Activated CD4-positive, alpha-beta T cell treated with anti-CD3 and anti-CD28 coated beads, Interleukin-2, Interleukin-4, amounts not matched to agents 100 ng/mL and 50 ng/mL, durations not matched to agents 16 hours and 8 hours (primary cell): ENCODE measurements at regions not wholly inside any gene's neighbourhood (a gene's known extent, or its start where the extent isn't known, plus 50 kb on each side); places are given as distances from the start of the nearest gene placed in this dataset.

Experiments
- DNase-seq: peaks from one replicate; pipeline ENCODE4 v3.0.0-alpha.2; 2020; ENCODE audit warnings: low spot score

DNA sequence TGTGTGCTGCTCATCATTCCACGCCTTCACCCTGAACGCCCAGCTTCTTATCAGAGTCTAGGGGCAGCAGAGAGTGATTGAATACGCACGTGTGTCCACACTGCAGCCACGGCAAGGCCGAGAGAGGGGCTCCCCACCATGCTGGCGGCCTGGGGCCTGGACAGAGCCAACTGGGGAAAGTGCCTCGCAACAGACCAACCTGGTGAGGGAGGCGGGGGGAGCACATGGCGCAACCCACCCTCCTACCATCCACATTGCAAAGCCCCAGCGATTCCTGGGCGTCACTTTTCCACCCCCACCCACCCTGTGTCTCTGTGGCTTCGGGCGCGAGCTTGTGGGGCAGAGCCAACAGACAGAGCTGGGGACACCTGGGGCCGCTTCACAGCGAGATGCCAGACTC is 66.4 kb upstream of the DUSP22 start:
- no peak for DNase-seq

DNA sequence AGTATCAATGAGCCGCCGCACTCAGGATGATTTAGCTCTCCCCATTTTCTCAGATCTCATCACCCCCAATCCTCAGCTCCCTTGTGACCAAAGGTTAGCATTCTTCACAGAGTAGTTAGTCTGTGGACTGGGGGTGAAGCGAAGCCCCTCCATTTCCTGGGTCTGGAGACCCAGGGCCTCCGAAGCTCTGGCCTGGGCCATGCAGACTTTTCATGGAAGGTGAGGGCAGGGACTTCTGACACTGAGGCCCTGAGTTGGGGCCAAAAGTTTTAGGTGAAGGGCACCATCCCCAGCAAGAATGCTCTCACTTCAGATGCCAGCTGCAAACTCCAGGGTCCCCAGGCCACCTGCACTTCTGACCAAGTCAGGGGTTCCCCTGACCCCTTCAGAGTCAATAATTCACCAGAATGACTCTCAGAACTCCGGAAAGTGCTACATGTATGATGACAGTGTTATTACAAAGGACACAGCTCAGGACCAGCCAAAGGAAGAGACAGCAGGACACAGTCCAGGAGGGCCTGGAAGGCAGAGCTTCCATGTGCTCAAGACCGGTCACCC is 65.7 kb upstream of the DUSP22 start:
- DNase-seq: no peak

DNA sequence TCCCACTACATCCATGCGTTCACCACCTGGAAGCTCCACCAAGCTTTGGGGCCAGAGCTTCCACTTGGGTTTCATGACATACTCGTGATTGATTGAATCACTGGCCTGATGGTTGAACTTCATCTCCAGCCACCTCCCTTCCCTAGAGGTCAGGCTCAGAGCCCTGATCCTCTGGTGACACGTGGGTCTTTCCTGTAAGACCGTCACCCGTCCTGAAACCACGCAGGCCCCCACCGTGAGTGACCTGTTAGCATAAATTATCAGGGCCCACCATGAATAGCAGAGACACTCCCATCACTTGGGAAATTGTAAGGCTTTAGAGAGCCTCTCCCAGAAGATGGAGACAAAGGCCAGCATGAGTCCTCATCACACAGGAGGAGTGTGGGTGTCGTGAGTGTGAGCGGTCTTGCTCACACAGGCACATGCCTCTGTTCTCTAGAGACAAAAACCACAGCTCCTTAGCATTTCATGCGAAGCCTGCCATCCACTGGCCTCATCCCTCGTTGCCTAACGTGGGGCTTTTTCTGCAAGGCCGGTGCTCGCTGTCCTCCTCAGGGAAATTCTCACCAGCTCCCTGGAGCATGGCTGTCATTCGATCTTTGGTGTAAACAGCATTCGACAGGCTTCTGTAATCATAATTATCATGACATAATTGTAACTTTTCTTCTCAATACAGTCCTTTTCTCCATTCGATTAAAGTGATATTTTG is 65.1 kb upstream of the DUSP22 start:
- DNase-seq: no peak

DNA sequence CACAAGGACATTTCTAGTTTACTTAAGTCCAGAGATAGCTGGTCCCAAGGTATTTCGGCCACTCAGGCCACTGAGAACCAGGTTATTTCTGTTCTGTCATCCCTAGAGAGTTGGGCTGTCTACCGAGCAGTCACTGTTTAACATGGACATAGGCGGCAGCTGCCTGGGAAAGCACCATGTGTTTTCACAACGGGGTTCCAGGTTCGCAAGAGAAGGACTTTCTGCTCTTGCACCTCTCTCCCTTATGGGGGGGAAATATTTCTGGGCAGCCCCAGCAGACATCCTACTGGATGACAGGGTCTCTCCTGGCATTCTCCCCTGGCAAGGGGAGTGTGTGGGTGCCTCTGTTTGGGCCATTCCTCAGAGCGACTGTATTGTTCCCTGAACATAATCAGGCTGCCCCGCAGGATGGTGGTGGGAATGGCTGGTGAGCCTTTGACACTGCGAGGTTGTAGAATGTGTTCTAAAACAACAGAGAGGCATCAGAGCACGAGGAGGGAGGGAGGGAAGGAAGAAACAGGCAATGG is 64.4 kb upstream of the DUSP22 start:
- no peak for DNase-seq

DNA sequence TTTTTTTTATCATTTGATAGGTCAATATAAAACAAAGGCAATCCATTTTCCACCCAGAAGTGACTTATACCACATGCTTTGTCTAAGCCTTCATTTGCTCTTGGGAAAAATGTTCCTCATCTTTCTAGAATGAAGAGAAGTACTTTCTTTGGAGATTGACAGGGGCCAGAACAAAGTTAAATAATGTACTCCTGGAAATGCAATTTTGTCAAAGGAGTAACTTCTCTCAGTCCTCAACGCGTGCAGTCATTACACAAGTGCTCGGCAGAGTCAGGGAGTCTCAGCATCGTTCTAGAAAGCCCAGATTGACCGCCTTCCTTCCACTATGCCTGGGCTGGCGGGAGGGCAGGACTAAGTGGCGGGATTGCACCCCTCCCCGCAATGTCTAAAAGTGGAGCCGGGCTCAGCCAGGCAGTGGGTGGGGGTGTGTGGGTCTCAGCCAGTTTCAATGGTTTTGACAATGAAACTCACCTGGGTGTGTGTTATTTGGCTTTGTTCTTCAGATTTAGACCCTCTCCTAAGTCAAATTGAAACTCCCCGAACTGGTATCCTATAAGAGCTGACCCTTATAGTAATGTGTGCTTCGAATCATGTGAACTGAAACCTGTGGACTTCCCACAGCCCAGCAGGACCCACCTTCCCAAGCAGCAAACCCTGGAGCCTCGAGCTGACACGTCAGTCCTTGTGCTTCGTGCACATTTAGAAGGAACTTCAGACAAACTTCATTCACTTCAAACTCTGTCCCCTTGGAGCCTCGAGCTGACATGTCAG is 63.2 kb upstream of the DUSP22 start:
- DNase-seq: no peak

DNA sequence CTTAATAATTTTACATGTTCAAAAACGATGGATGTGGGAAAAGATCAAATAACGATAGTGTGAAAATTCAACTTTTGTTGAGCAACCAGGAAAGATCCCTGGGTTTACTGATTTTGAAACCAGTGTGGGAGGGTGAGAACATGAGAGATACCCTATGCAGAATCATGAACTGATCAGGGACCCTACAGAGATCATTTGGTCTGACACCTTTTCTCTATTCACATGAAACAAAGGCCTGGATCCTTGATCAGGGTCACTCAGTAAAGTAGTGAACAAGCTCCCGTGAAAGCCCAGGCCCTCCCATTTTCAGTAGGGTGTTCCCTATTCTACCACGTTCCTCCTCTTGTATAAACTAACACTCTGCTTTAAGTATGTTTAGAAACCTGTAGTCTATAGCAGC is 60.5 kb upstream of the DUSP22 start:
- peak; percentile 59 for DNase-seq

DNA sequence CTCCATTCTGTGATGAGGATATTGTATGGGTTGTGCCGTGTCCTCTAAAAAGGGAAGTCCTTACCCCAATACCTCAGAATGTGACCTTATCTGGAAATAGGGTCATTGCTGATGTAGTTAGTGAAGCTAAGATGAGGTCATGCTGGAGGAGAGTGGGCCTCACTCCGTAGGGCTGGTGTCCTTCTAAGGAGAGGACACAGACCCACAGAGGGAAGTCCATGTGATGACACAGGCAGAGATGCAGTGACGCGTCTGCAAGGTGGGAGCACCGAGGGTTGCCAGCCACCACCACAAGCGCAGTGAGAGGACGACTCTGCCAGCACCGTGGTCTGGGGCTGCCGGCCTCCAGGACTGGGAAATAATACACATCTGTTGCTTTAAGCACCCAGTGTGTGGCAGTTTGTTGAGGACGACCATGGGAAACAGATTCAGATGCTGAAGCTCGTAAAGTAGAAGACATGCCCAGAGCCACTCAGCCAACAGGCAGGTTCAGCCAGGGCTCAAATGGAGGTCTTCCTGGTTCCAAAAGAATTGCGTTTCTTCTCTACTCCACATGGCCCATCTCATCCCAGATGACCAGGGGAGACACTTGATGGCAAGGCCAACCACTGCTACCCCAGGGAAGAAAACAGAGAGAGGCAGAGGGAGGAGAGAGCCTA is 59.2 kb upstream of the DUSP22 start:
- no peak for DNase-seq

DNA sequence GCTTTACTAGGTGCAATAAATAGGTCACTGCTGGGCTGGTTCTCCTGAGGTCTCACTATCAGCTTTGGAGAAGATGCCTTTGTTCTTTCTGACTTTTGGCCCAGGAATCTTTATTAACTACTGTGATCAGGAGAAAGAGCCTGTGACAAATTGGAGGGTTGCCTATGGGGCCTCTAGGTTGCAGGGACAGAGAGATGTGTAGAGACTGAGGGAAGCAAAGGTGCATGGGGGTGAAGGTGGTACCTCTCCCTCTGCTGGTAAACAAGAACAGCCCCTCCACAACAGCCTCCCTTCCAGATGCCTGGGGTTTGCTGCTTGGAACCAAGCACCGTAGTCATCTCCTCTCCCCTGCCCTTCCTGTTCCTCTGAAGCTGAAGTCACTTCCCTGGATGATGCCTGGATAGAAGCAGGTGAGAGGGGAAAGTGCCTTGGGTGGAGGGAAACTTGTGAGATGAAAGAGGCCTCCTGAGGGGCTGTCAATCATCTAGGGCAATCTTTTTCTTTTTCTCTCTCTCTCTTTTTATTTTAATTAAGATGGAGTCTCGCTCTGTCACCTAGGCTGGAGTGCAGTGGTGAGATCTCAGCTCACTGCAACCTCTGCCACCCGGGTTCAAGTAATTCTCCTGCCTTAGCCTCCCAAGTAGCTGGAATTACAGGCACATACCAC is 57.4 kb upstream of the DUSP22 start:
- no peak for DNase-seq

DNA sequence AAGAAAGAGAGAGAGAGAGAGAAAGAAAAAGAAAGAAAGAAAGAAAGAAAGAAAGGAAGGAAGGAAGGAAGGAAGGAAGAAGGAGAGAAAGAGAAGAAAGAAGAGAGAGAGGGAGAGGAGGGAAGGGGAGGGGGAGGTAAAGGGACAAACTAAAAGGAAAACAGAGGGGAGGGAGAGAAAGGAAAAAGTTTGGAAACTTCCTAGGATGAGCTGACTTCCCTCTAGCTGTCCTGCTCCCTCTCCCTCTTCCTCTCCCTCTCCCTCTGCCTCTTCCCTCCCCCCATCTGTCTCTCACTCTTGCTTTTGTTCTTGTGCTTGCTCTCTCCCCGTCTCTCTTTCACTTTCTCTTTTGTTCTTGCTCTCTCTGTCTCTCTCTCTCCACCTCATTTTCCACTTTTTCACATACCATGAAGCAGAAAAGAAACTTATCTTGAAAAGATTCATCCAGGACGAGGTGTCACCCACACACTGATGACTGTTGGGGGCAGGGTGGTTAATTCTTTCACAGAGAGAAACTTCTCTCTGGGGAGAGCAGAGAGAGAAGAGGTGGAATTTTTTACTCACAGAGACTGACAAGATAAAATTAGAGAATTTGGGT is 56.4 kb upstream of the DUSP22 start:
- DNase-seq: peak; percentile 82

DNA sequence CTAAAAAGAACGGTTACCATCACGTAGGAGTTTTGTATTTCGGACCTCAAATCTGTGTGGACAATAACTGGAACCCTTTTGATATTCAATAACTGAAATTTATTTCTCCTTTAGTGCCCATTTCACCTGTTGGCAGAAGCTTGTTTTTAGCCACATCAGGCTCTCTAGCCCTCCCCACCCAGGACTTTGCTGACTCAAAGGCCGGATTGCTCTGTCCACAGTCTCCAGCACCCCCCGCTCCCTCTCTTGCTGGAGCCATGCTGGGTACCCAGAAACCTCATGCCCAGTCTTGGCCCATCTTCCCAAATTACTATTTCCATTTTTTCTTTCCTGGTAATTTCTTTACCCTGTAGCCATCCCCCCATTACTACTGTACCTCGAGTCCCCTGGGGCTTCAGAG is 55.8 kb upstream of the DUSP22 start:
- DNase-seq: no peak

DNA sequence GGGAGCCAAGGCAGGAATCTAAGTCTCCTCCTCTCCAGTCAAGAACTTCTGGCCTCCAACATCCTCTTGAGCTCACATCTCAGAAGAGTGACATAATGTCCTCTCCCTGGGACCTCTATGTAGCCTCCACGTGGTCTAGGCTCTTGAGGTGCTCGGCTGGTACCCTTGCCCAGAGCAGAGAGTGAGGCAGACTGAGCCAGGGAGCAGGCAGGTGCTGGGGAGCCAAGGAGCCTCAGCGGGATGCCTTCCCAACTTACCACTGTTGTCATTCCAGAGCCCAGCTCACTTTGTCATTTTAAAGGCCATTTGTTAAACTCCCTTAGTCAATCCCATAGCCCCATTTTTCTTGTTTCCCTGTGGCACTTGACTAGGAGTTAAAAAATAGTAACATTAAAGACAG is 52.1 kb upstream of the DUSP22 start:
- no peak for DNase-seq

DNA sequence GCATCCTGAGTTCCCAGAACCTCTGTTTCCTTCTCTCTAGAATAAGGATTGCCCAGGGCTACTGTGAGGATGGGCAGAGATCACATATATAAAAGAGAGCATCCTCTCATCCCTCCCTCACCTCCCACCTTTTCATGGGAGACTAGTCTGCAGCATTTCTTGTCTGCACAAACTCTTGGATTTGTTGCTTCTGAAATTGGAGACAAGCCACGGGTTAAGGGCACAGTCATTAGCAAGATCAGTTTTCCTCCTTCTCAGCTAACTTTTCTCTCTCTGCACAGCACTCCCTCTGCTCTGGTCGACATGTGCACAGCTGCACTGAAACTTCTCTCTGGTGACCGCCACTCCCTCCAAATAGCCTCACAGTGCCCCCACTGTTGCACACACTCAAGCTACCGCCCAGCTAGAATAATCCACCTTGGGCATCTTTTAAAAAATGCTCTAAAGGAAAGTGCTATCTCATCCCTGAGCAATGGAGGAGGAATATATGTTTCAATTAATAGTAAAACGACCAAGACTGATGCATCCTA is 50.9 kb upstream of the DUSP22 start:
- DNase-seq: no peak
